Naive thymus-derived CD4-positive, alpha-beta T cell (primary cell): ENCODE measurements at regions not wholly inside any gene's neighbourhood (a gene's known extent, or its start where the extent isn't known, plus 50 kb on each side); places are given as distances from the start of the nearest gene placed in this dataset.
"Not testable (repeated sequence)": the region's sequence is repeated elsewhere in the genome, so short reads cannot be mapped to it uniquely, and the experiment has no call there.

Experiments
- ATAC-seq: fragments of 150-1000 bp; cut with Tn5 transposase; 2 replicates; pipeline ENCODE4 v1.10.0; 2021; ENCODE audit warnings: mild to moderate bottlenecking, moderate library complexity
- CTCF ChIA-PET: fragments of 350-600 bp; sonication (Branson Sonifier 250); formaldehyde crosslinking; loops from one replicate; lab custom pipeline; 2021; ENCODE audit warnings: antibody characterized with exemption; lab: Charles Lee
- POLR2A ChIA-PET: fragments of 350-600 bp; sonication (Branson Sonifier 250); formaldehyde crosslinking; loops from one replicate; lab custom pipeline; 2021; ENCODE audit warnings: antibody characterized with exemption, inconsistent platforms; lab: Charles Lee
- DNase-seq, 9 donors: peaks; one replicate each; pipeline versions ENCODE4 v3.0.0 to v3.0.0-alpha.2; 2020 to 2022; ENCODE audit warnings: mixed read lengths in 1 of 9
- H3K27ac ChIP-seq: one replicate; pipeline ENCODE4 v1.7.0; 2013; ENCODE audit warnings: mild to moderate bottlenecking, low read depth, low read length, moderate library complexity
- H3K27me3 ChIP-seq, 2 donors: one replicate each; pipeline ENCODE4 v1.7.0; 2013; ENCODE audit warnings: low read length in 2 of 2, mild to moderate bottlenecking in 2 of 2, moderate library complexity in 2 of 2; ENCODE audit not compliant: control insufficient read depth in 2 of 2, insufficient read depth in 2 of 2
- H3K36me3 ChIP-seq, 3 experiments: 1 replicate in 2 of 3; 2 replicates in 1 of 3; pipeline ENCODE4 v1.7.0; 2013; ENCODE audit warnings: low read length in 3 of 3, mild to moderate bottlenecking in 3 of 3, moderate library complexity in 1 of 3; ENCODE audit not compliant: insufficient read depth in 3 of 3, control insufficient read depth in 2 of 3
- H3K4me1 ChIP-seq, 2 donors: one replicate each; pipeline ENCODE4 v1.7.0; 2013; ENCODE audit warnings: low read length in 2 of 2, mild to moderate bottlenecking in 2 of 2, moderate library complexity in 1 of 2; ENCODE audit not compliant: control insufficient read depth in 2 of 2, insufficient read depth in 2 of 2
- H3K4me3 ChIP-seq: 2 replicates; pipeline ENCODE4 v1.7.0; 2013; ENCODE audit warnings: mild to moderate bottlenecking, low read length
- H3K9me3 ChIP-seq, 3 experiments: 1 replicate in 2 of 3; 2 replicates in 1 of 3; pipeline ENCODE4 v1.7.0; 2013; ENCODE audit warnings: low read length in 3 of 3; ENCODE audit not compliant: control insufficient read depth in 2 of 3
- H3K27ac Mint-ChIP-seq, 9 donors: one replicate each; pipeline ENCODE4 v1.8.0; 2020 to 2022; ENCODE audit warnings: mixed read lengths in 9 of 9, mild to moderate bottlenecking in 8 of 9, moderate library complexity in 5 of 9, inconsistent platforms in 2 of 9
- H3K27me3 Mint-ChIP-seq, 5 donors: one replicate each; pipeline ENCODE4 v1.8.0; 2021 to 2022; ENCODE audit warnings: mixed read lengths in 5 of 5, mild to moderate bottlenecking in 1 of 5
- H3K36me3 Mint-ChIP-seq, 5 donors: one replicate each; pipeline ENCODE4 v1.8.0; 2020 to 2022; ENCODE audit warnings: mixed read lengths in 5 of 5, mild to moderate bottlenecking in 3 of 5, inconsistent platforms in 1 of 5
- H3K4me1 Mint-ChIP-seq, 7 donors: one replicate each; pipeline ENCODE4 v1.8.0; 2020 to 2022; ENCODE audit warnings: mixed read lengths in 7 of 7, mild to moderate bottlenecking in 3 of 7, inconsistent platforms in 1 of 7
- H3K4me3 Mint-ChIP-seq, 10 donors: one replicate each; pipeline ENCODE4 v1.8.0; 2020 to 2022; ENCODE audit warnings: mild to moderate bottlenecking in 10 of 10, mixed read lengths in 10 of 10, moderate library complexity in 6 of 10, inconsistent platforms in 2 of 10
- H3K9me3 Mint-ChIP-seq, 11 donors: one replicate each; pipeline ENCODE4 v1.8.0; 2020 to 2022; ENCODE audit warnings: mixed read lengths in 11 of 11, mild to moderate bottlenecking in 4 of 11, inconsistent platforms in 1 of 11, moderate library complexity in 1 of 11
- intact Hi-C, 2 donors: fragments of 100-400 bp; cut with micrococcal nuclease; formaldehyde crosslinking; loops; one replicate each; pipeline ENCODE4 v1.15.1; 2023

DNA sequence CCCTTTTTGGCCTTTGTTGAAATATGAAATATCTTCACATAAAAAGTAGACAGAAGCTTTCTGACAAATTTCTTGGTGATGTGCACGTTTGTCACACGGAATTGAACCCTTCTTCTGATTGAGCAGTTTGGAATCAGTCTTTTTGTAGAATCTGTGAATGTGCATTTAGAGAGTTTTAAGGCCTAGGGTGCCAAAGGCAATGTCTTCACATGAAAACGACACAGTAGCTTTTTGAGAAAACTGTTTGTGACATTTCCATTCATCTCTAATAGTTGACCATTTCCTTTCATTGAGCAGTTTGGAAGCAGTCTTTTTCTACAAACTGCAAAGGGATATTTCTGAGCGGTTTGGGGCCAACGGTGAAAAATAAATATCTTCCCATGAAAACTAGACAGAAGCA, 3036.0 kb downstream of the TUBA3C start:
- H3K36me3 ChIP-seq, H3K9me3 ChIP-seq, H3K4me3 Mint-ChIP-seq, H3K27me3 Mint-ChIP-seq, CTCF ChIA-PET, H3K4me3 ChIP-seq, H3K4me1 ChIP-seq, POLR2A ChIA-PET, ATAC-seq, H3K27me3 ChIP-seq, DNase-seq, H3K4me1 Mint-ChIP-seq, H3K27ac Mint-ChIP-seq, intact Hi-C loops, H3K36me3 Mint-ChIP-seq, H3K27ac ChIP-seq: not testable (repeated sequence)
- H3K9me3 Mint-ChIP-seq: peaks cover 0 to 50% (median 19%) of the 10 kb centered on the region in 11 donors

DNA sequence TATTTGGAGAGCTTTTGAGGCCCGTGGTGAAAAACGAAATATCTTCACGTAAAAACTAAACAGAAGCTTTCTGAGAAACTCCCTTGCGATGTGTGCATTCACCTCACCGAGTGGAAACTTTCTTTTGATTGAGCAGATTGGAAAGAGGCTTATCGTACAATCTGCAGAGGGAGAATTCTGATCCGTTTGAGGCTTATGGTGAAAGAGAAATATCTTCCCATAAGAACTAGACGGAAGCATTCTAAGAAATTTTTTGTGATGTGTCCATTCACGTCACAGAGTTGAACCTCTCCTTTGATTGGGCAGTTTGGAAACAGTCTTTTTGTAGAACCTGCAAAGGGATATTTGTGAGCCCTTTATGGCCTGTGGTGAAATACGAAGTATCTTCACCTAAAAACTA, 3040.3 kb downstream of the TUBA3C start:
- H3K4me3 ChIP-seq, H3K4me3 Mint-ChIP-seq, POLR2A ChIA-PET, H3K4me1 Mint-ChIP-seq, H3K36me3 ChIP-seq, H3K9me3 ChIP-seq, H3K27me3 ChIP-seq, H3K27me3 Mint-ChIP-seq, ATAC-seq, intact Hi-C loops, H3K27ac ChIP-seq, CTCF ChIA-PET, H3K36me3 Mint-ChIP-seq, H3K27ac Mint-ChIP-seq, H3K4me1 ChIP-seq: not testable (repeated sequence)
- H3K9me3 Mint-ChIP-seq: peaks cover 0 to 37% (median 15%) of the 10 kb centered on the region in 11 donors
- peak in 1 of 9 donors; percentile 19 for DNase-seq

DNA sequence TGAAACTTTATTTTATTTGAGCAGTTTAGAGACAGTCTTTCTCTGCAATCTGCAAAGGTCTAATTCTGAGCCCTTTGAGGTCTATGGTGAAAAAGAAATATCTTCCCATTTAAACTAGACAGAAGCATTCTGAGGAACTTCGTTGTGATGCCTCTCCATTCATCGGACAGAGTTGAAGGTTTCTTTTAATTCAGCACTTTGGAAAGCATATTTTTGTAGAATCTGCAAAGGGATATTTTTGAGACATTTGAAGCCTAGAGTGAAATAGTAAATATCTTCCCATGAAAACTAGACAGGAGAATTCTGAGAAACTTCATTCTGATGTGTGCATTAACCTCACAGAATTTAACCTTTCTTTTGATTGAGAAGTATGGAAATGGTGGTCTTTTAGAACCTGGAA, 3044.8 kb downstream of the TUBA3C start:
- H3K4me1 ChIP-seq, CTCF ChIA-PET, H3K27me3 Mint-ChIP-seq, DNase-seq, H3K36me3 ChIP-seq, H3K4me3 ChIP-seq, H3K27me3 ChIP-seq, ATAC-seq, H3K36me3 Mint-ChIP-seq, H3K27ac ChIP-seq, POLR2A ChIA-PET, H3K9me3 ChIP-seq, H3K27ac Mint-ChIP-seq, H3K4me1 Mint-ChIP-seq, intact Hi-C loops, H3K4me3 Mint-ChIP-seq: not testable (repeated sequence)
- peaks cover 0 to 28% (median 12%) of the 10 kb centered on the region in 11 donors for H3K9me3 Mint-ChIP-seq

DNA sequence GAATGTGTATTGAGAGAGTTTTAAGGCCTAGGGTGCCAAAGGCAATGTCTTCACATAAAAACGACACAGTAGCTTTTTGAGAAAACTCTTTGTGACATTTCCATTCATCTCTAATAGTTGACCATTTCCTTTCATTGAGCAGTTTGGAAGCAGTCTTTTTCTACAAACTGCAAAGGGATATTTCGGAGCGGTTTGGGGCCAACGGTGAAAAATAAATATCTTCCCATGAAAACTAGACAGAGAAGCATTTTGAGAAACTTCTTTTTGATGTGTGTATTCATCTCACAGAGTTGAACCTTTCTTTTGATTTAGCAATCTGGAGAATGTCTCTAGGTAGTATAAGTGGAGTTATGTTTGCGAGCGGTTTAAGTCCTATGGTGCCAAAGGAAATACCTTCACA, 3052.9 kb downstream of the TUBA3C start:
- intact Hi-C loops, H3K4me1 Mint-ChIP-seq, DNase-seq, H3K27me3 ChIP-seq, H3K36me3 Mint-ChIP-seq, CTCF ChIA-PET, H3K4me3 Mint-ChIP-seq, H3K36me3 ChIP-seq, H3K27me3 Mint-ChIP-seq, H3K4me1 ChIP-seq, H3K27ac ChIP-seq, H3K27ac Mint-ChIP-seq, POLR2A ChIA-PET, H3K9me3 ChIP-seq, H3K4me3 ChIP-seq, ATAC-seq: not testable (repeated sequence)
- peaks cover 0 to 38% (median 11%) of the 10 kb centered on the region in 11 donors for H3K9me3 Mint-ChIP-seq

DNA sequence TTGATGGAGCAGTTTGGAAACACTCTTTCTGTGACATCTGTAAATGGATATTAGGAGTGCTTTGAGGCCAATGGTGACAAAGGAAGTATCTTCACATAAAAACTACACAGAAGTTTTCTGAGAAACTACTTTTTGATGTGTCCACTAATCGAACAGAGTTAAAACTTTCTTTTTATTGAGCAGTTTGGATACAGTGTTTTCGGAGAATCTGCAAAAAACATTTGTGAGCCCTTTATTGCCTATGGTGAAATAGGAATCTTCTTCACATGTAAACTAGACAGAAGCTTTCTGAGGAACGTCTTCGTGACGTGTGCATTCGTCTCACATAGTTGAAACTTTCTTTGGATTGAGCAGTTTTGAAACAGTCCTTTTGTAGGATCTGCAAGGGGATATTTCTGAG, 3068.2 kb downstream of the TUBA3C start:
- H3K4me1 ChIP-seq, H3K36me3 ChIP-seq, H3K27me3 Mint-ChIP-seq, H3K27me3 ChIP-seq, POLR2A ChIA-PET, H3K4me1 Mint-ChIP-seq, H3K27ac ChIP-seq, H3K9me3 ChIP-seq, H3K4me3 Mint-ChIP-seq, CTCF ChIA-PET, intact Hi-C loops, H3K27ac Mint-ChIP-seq, ATAC-seq, H3K4me3 ChIP-seq, DNase-seq, H3K36me3 Mint-ChIP-seq: not testable (repeated sequence)
- peaks cover 0 to 40% (median 11%) of the 10 kb centered on the region in 11 donors for H3K9me3 Mint-ChIP-seq
